GM19239 (cell line): ENCODE measurements at regions not wholly inside any gene's neighbourhood (a gene's known extent, or its start where the extent isn't known, plus 50 kb on each side); places are given as distances from the start of the nearest gene placed in this dataset.

Source experiments
- DNase-seq: peaks from one replicate; pipeline ENCODE4 v3.0.0; 2011; ENCODE audit warnings: low spot score; ENCODE audit not compliant: insufficient read length
- FAIRE-seq: peaks from 2 replicates; lab custom pipeline; 2011; peaks lifted over from hg19 to GRCh38; lab: Jason Lieb, UNC

- no peak for DNase-seq
Measured at GRCh38 chr11:45525393-45525792, 140.0 kb downstream of the CHST1 start.

GRCh38 chr11:45523760-45524159 lies 141.7 kb downstream of the CHST1 start:
- DNase-seq: no peak
- no peak for FAIRE-seq

More at GRCh38 chr11:45525393-45525792, 140.0 kb downstream of the CHST1 start:
- FAIRE-seq: no peak

GRCh38 chr11:45518833-45519535 lies 146.4 kb downstream of the CHST1 start:
- FAIRE-seq (no peak), DNase-seq (no peak)

- DNase-seq (no peak), FAIRE-seq (no peak)
Measured at GRCh38 chr11:45518141-45518832, 147.1 kb downstream of the CHST1 start.

GRCh38 chr11:45517171-45517770 lies 148.2 kb downstream of the CHST1 start:
- DNase-seq (no peak), FAIRE-seq (no peak)

GRCh38 chr11:45513821-45514340 lies 151.5 kb downstream of the CHST1 start:
- FAIRE-seq (no peak), DNase-seq (no peak)

GRCh38 chr11:45512471-45513148 lies 152.8 kb downstream of the CHST1 start:
- no peak for FAIRE-seq
- no peak for DNase-seq

GRCh38 chr11:45511566-45511965 lies 153.9 kb downstream of the CHST1 start:
- FAIRE-seq: no peak
- no peak for DNase-seq

GRCh38 chr11:45507916-45508315 lies 157.5 kb downstream of the CHST1 start:
- DNase-seq (no peak), FAIRE-seq (no peak)

GRCh38 chr11:45503311-45503710 lies 162.1 kb downstream of the CHST1 start:
- FAIRE-seq: no peak
- DNase-seq: no peak

- FAIRE-seq: no peak
- DNase-seq: no peak
Measured at GRCh38 chr11:45502226-45502545, 163.2 kb downstream of the CHST1 start.

- DNase-seq: no peak
- no peak for FAIRE-seq
Measured at GRCh38 chr11:45501392-45502225, 163.8 kb downstream of the CHST1 start.

- FAIRE-seq: no peak
- no peak for DNase-seq
Measured at GRCh38 chr11:45500451-45500850, 165.0 kb downstream of the CHST1 start.

- no peak for FAIRE-seq
- no peak for DNase-seq
Measured at GRCh38 chr11:45494738-45495137, 170.7 kb downstream of the CHST1 start.

- FAIRE-seq: no peak
- no peak for DNase-seq
Measured at GRCh38 chr11:45489281-45489905, 176.0 kb downstream of the CHST1 start.

GRCh38 chr11:45486461-45486860 lies 179.0 kb downstream of the CHST1 start:
- DNase-seq (no peak), FAIRE-seq (no peak)

- DNase-seq (no peak), FAIRE-seq (no peak)
Measured at GRCh38 chr11:45485070-45485707, 180.2 kb downstream of the CHST1 start.

- no peak for FAIRE-seq
Measured at GRCh38 chr11:45484326-45484883, 181.0 kb downstream of the CHST1 start.

GRCh38 chr11:45483416-45483815 lies 182.0 kb downstream of the CHST1 start:
- FAIRE-seq (no peak), DNase-seq (no peak)

More at GRCh38 chr11:45484326-45484883, 181.0 kb downstream of the CHST1 start:
- DNase-seq: no peak
